HepG2 (cell line): ENCODE measurements at regions not wholly inside any gene's neighbourhood (a gene's known extent, or its start where the extent isn't known, plus 50 kb on each side); places are given as distances from the start of the nearest gene placed in this dataset.
A peak's percentile ranks its signal among the peaks of the same experiment; 100 is the strongest.

Source experiments
- ARNTL ChIP-seq: sonication (generic); formaldehyde crosslinking; IDR thresholded peaks from 2 replicates; pipeline ENCODE4 v1.4.0; 2020; ENCODE audit warnings: mild to moderate bottlenecking, missing genetic modification reagents
- CENPX ChIP-seq: sonication (generic); formaldehyde crosslinking; IDR thresholded peaks from 2 replicates; pipeline ENCODE4 v1.9.0; 2021; ENCODE audit warnings: mild to moderate bottlenecking, missing genetic modification reagents, moderate library complexity
- ESRRA ChIP-seq: sonication (generic); formaldehyde crosslinking; IDR thresholded peaks from 2 replicates; pipeline ENCODE4 v1.5.1; 2020; ENCODE audit warnings: mild to moderate bottlenecking, low read depth, missing genetic modification reagents
- GZF1 ChIP-seq: sonication (generic); formaldehyde crosslinking; IDR thresholded peaks from 2 replicates; pipeline ENCODE4 v1.5.1; 2020; ENCODE audit warnings: mild to moderate bottlenecking, missing genetic modification reagents
- HIC2 ChIP-seq: sonication (generic); formaldehyde crosslinking; IDR thresholded peaks from 2 replicates; pipeline ENCODE4 v1.9.0; 2022; ENCODE audit warnings: low read depth, missing genetic modification reagents
- JUND ChIP-seq: sonication (generic); formaldehyde crosslinking; IDR thresholded peaks from 2 replicates; pipeline ENCODE4 v1.8.0; 2022; ENCODE audit warnings: mild to moderate bottlenecking, missing genetic modification reagents
- KLF15 ChIP-seq: sonication (generic); formaldehyde crosslinking; IDR thresholded peaks from 2 replicates; pipeline ENCODE4 v1.8.1; 2023; ENCODE audit warnings: borderline replicate concordance, mild to moderate bottlenecking, inconsistent platforms, missing genetic modification reagents, mixed read lengths
- MED1 ChIP-seq: sonication (generic); formaldehyde crosslinking; IDR thresholded peaks from 2 replicates; pipeline ENCODE4 v1.4.0; 2020; ENCODE audit warnings: missing genetic modification reagents
- NR2F1 ChIP-seq, 2 experiments: fragments of 450-650 bp in 1 of 2; formaldehyde crosslinking in 1 of 2; IDR thresholded peaks; 2 replicates each; pipeline versions ENCODE4 v1.5.0 to v1.6.1; 2016 to 2020; ENCODE audit warnings: mild to moderate bottlenecking in 1 of 2, missing compliant biosample characterization in 1 of 2, missing genetic modification reagents in 1 of 2, moderate library complexity in 1 of 2
- NR2F6 ChIP-seq, 2 experiments: IDR thresholded peaks; 2 replicates each; pipeline ENCODE4 v1.6.1; 2016; ENCODE audit warnings: antibody characterized with exemption in 1 of 2, mild to moderate bottlenecking in 1 of 2
- RAD21 ChIP-seq: fragments of 450-650 bp; formaldehyde crosslinking; IDR thresholded peaks from 2 replicates; pipeline ENCODE4 v1.5.0; 2020; ENCODE audit warnings: mild to moderate bottlenecking
- RXRB ChIP-seq: IDR thresholded peaks from 2 replicates; pipeline ENCODE4 v1.6.1; 2016; ENCODE audit warnings: borderline replicate concordance, missing genetic modification reagents, missing compliant biosample characterization
- SIX4 ChIP-seq: sonication (generic); formaldehyde crosslinking; IDR thresholded peaks from 2 replicates; pipeline ENCODE4 v1.4.0; 2020; ENCODE audit warnings: missing genetic modification reagents
- TEF ChIP-seq: sonication (generic); formaldehyde crosslinking; IDR thresholded peaks from 2 replicates; pipeline ENCODE4 v1.5.0; 2020; ENCODE audit warnings: missing genetic modification reagents
- XRCC5 ChIP-seq: fragments of 200-400 bp; formaldehyde crosslinking; optimal IDR thresholded peaks from 2 replicates; pipeline ENCODE3; 2017; ENCODE audit warnings: mild to moderate bottlenecking, low read length
- ZBTB42 ChIP-seq: sonication (generic); formaldehyde crosslinking; IDR thresholded peaks from 2 replicates; pipeline ENCODE4 v1.5.0; 2020; ENCODE audit warnings: mild to moderate bottlenecking, missing genetic modification reagents
- ZKSCAN1 ChIP-seq: fragments of 150-350 bp; IDR thresholded peaks from 2 replicates; pipeline ENCODE4 v1.6.1; 2014; ENCODE audit warnings: low read length
- ZMYM3 ChIP-seq: sonication (generic); formaldehyde crosslinking; IDR thresholded peaks from 2 replicates; pipeline ENCODE4 v1.5.1; 2020; ENCODE audit warnings: mild to moderate bottlenecking, missing genetic modification reagents
- ZNF691 ChIP-seq: sonication (generic); formaldehyde crosslinking; IDR thresholded peaks from 2 replicates; pipeline ENCODE4 v1.4.0; 2020; ENCODE audit warnings: missing genetic modification reagents, low read depth, mild to moderate bottlenecking, borderline replicate concordance
- ZNF878 ChIP-seq: sonication (generic); formaldehyde crosslinking; IDR thresholded peaks from 2 replicates; pipeline ENCODE4 v1.8.1; 2023; ENCODE audit warnings: mild to moderate bottlenecking, missing genetic modification reagents, moderate library complexity
- TF ChIP-seq, protein P1 (sequence below): IDR thresholded peaks from 2 replicates; pipeline ENCODE4 v1.6.1; 2016; ENCODE audit warnings: low read depth, missing genetic modification reagents, missing compliant biosample characterization
- TF ChIP-seq, protein P2 (sequence below): sonication (generic); formaldehyde crosslinking; IDR thresholded peaks from 2 replicates; pipeline ENCODE4 v1.5.0; 2020; ENCODE audit warnings: mild to moderate bottlenecking, missing genetic modification reagents

- TF ChIP-seq MED1 (CRISPR knock-in tag) (peak; percentile 62; the same call in 1 of the 2 replicates), HIC2 (CRISPR knock-in tag) (peak; percentile 70; the same call in 1 of the 2 replicates), ZKSCAN1 (no peak), ZNF691 (peak; percentile 54; the same call in 1 of the 2 replicates), GZF1 (CRISPR knock-in tag) (no peak), ZNF878 (CRISPR knock-in tag) (no peak), XRCC5 (peak; percentile 64), NR2F1 (CRISPR knock-in tag; IDR thresholded peaks at IDR 0.05) (no peak), NR2F6 (IDR thresholded peaks at IDR 0.05) (no peak), NR2F6 (CRISPR knock-in tag; IDR thresholded peaks at IDR 0.05) (peak; percentile 16; the same call in 1 of the 2 replicates), ESRRA (no peak), KLF15 (CRISPR knock-in tag) (no peak), ZBTB42 (CRISPR knock-in tag) (no peak), TEF (CRISPR knock-in tag) (no peak), CENPX (no peak), RAD21 (0 out of 2 replicates have a peak, but pooled peaks have one; percentile 13), ARNTL (CRISPR knock-in tag) (no peak), JUND (CRISPR knock-in tag) (peak; percentile 93), ZMYM3 (CRISPR knock-in tag) (peak; percentile 38), RXRB (CRISPR knock-in tag) (peak; percentile 55; the same call in 1 of the 2 replicates), SIX4 (CRISPR knock-in tag) (0 out of 2 replicates have a peak, but pooled peaks have one; percentile 61)
- TF ChIP-seq, protein P1, sequence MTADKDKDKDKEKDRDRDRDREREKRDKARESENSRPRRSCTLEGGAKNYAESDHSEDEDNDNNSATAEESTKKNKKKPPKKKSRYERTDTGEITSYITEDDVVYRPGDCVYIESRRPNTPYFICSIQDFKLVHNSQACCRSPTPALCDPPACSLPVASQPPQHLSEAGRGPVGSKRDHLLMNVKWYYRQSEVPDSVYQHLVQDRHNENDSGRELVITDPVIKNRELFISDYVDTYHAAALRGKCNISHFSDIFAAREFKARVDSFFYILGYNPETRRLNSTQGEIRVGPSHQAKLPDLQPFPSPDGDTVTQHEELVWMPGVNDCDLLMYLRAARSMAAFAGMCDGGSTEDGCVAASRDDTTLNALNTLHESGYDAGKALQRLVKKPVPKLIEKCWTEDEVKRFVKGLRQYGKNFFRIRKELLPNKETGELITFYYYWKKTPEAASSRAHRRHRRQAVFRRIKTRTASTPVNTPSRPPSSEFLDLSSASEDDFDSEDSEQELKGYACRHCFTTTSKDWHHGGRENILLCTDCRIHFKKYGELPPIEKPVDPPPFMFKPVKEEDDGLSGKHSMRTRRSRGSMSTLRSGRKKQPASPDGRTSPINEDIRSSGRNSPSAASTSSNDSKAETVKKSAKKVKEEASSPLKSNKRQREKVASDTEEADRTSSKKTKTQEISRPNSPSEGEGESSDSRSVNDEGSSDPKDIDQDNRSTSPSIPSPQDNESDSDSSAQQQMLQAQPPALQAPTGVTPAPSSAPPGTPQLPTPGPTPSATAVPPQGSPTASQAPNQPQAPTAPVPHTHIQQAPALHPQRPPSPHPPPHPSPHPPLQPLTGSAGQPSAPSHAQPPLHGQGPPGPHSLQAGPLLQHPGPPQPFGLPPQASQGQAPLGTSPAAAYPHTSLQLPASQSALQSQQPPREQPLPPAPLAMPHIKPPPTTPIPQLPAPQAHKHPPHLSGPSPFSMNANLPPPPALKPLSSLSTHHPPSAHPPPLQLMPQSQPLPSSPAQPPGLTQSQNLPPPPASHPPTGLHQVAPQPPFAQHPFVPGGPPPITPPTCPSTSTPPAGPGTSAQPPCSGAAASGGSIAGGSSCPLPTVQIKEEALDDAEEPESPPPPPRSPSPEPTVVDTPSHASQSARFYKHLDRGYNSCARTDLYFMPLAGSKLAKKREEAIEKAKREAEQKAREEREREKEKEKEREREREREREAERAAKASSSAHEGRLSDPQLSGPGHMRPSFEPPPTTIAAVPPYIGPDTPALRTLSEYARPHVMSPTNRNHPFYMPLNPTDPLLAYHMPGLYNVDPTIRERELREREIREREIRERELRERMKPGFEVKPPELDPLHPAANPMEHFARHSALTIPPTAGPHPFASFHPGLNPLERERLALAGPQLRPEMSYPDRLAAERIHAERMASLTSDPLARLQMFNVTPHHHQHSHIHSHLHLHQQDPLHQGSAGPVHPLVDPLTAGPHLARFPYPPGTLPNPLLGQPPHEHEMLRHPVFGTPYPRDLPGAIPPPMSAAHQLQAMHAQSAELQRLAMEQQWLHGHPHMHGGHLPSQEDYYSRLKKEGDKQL (CRISPR knock-in tag), result no peak
- TF ChIP-seq, protein P2, sequence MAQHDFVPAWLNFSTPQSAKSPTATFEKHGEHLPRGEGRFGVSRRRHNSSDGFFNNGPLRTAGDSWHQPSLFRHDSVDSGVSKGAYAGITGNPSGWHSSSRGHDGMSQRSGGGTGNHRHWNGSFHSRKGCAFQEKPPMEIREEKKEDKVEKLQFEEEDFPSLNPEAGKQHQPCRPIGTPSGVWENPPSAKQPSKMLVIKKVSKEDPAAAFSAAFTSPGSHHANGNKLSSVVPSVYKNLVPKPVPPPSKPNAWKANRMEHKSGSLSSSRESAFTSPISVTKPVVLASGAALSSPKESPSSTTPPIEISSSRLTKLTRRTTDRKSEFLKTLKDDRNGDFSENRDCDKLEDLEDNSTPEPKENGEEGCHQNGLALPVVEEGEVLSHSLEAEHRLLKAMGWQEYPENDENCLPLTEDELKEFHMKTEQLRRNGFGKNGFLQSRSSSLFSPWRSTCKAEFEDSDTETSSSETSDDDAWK (CRISPR knock-in tag), result no peak
Measured at GRCh38 chr19:46925548-46925950, 64.8 kb downstream of the ARHGAP35 start (continued).
